ENCODE measurements at regions not wholly inside any gene's neighbourhood (a gene's known extent, or its start where the extent isn't known, plus 50 kb on each side); places are given as distances from the start of the nearest gene placed in this dataset.

DNA sequence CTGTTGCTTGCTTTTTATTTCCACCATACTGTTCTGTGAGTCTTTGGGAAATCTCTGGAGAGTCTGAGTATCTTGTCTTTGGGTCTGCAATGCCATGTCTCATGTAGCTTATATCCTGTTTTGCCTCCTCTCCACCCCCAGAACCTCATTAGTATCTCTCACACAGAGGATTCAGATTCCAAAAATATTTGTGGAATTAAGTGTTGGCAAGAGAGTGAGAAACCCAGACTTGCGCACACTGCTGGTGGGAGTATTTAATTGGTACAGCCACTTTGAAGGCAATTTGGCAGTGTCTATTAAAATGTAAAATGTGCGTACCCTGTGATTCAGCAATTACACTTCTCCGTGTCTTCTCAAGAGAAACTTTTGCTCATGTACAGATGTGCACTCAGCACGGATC is 68.6 kb downstream of the ZNF621 start:
- no peak for DNase-seq (ENCODE audit: low spot score)

DNA sequence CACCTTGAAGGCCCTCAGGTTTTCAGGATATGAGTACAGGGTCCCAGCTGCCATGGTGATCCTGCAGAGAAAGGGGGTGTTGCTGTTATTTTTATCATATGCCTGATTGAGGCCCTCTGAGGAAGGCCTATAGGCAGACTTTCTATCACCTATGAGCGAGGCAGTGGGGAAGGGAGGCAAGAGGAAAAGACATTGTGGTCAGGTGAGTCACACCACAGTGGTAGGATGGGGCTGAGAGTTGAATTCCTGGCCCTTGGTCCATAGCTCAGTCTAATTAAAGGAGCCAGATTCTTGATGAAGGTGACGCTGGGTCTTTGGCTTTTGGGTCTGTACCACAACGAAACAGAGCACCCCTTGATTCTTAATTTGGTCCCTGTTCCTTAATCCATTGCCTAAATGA is 72.7 kb downstream of the ZNF621 start:
- peak; percentile 8 for DNase-seq (ENCODE audit: low spot score)

DNA sequence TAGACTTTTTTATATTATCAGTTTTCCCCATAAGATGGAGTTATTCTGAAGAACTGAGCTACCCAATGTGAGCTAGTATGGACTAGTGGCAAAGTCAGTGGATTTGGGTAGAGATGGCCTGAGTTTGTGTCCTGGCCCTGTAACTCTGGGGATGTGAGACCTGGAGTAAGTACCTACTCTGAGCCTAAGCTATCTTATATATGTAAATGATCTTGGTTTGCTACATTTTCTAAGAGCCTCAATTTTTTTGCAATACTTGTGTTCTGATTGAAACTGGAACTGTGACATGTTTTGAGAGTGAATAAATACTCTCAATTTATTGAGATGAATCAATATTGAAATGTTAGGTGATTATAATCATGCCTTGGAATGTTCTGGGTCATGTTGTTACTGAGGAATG is 73.6 kb downstream of the ZNF621 start:
- DNase-seq (ENCODE audit: low spot score) = peak; percentile 1

DNA sequence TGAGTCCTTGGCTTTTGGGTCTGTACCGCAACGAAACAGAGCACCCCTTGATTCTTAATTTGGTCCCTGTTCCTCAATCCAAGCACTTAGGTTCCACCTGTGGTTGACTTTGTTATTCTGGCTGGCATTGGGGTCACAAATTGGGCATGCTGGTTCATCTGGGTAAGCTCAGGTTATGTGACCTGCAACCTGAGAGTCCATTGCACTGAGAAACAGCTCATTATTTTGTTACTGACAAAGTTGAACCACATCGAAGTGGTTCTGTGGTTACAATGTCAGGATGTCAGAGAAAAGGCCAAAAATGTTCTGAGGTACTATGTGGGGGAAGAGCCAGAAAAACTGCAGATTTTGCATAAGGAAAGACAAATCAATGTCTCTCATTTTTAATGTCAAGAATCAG is 74.2 kb downstream of the ZNF621 start:
- DNase-seq (ENCODE audit: low spot score) = peak; percentile 4

DNA sequence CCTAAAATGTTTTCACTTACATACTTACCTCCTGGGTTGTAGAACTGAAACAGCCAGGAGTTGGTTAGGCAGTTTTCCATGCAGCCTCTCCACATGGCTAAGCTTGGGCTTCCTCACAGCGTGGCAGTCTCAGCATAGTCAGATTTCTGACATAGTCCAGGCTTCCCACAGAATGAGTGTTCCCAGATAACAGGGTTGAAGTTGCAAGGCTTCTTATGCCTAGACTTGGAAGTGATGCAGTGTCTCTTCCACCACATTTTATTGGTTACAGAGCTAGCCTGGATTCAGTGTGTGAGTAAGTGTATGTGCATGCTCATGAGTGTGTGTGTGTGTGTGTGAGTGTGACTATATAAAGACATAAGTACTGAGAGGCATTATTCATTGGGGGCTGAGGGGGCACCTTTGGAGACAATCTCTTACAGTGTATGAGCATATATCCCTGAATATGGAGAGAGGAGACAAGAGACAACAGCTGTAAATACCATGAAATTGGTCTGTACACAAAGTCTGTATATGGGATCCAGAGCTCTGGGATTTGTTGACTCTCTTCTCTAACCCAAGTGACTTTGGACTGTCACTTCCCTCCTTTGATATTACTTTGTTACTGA is 78.1 kb downstream of the ZNF621 start:
- DNase-seq (ENCODE audit: low spot score) = no peak

DNA sequence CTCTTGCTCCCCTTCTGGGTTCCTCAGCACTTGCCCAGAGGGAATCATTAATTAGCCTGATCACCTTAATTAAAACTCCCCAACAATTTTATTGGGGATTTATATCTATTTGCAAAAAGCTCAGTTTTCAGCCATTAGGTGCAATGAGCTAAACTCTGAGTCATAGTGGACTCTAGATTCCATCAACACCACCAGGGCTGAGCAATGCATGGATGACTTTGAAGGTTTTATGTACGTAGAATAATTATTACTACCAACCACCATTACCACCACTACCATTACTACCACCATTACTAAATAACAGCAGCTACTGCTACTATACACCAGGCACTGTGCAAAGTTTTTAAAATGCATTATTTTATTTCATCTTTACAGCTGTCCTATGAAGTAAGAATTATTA is 81.2 kb downstream of the ZNF621 start:
- no peak for DNase-seq (ENCODE audit: low spot score)

DNA sequence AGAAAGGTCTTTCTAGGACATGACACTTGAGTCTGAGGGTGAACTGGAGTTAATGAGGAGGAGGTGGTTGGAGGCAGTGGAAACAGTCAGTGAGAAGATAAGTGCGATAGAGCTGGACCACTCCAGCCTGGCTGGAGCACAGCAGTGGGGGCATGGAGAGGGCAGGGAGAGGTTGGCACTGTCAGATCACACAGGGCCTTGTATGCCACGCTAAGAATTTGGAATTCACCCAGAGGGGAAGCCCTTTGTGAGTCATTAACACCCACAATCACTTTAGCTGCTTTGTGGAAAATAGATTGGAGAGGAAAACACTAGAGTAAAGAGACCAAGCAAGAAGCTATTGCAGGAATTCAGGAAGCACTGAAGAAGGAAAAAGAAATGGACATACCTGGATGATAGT is 83.3 kb downstream of the ZNF621 start:
- DNase-seq (ENCODE audit: low spot score) = no peak

DNA sequence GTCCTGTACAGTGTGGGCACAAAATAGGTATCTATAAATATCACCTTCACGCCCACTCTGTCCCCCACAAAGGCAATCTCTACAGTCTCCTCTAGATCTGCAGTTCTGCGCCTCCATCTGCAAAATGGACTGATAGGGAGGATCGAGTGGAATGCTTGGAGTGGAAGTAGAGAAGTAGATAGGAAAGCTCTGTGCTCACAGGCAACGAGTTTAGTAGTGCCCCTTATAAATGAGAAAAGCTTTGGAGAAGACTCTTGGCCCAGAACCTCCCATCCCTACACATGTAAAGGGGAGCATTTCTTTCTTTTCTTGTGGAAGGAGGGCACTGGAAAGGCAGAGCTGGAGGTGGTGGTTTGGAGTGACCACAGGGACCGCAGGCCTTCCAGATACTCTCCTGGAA is 88.5 kb downstream of the ZNF621 start:
- no peak for DNase-seq (ENCODE audit: low spot score)

DNA sequence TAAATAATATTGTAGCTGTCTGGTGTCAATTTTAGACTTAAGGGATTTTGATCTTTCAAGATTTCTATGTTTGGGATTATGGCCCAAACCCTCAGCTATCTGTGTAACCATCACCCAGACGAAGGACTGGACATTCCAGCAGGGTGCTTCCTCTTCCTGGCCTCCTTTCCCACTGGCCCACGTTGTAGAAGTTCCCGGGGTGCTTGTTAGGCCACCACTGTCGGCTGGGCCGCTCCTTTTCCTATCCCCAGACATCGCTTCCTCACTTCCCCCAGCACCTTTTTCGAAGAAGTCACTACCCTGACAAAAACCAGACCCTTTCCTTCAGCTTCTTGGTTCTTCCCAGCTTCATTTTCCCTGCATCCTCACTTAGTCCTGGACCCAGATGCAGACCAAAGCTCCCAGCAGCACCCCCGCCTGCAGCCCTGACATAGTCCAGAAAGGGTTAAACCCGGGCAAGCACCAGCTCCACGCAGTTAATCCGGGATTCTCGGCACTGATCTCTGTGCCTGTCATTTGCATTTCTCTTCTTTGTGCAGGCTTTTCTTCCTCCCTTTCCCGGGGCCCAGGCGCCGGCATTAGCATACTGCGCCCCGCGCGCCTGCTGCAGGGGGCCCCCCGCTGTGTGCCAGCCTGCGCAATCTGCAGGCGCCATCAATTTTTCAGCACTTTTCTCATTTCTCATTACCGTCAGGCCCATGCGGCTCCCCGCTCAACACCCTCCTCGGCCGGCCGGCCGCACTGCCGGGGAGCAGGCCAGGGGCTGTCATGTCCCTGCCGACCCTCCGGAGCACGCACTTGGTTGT is 90.6 kb downstream of the ZNF621 start:
- peak; percentile 84 for DNase-seq (ENCODE audit: low spot score)

DNA sequence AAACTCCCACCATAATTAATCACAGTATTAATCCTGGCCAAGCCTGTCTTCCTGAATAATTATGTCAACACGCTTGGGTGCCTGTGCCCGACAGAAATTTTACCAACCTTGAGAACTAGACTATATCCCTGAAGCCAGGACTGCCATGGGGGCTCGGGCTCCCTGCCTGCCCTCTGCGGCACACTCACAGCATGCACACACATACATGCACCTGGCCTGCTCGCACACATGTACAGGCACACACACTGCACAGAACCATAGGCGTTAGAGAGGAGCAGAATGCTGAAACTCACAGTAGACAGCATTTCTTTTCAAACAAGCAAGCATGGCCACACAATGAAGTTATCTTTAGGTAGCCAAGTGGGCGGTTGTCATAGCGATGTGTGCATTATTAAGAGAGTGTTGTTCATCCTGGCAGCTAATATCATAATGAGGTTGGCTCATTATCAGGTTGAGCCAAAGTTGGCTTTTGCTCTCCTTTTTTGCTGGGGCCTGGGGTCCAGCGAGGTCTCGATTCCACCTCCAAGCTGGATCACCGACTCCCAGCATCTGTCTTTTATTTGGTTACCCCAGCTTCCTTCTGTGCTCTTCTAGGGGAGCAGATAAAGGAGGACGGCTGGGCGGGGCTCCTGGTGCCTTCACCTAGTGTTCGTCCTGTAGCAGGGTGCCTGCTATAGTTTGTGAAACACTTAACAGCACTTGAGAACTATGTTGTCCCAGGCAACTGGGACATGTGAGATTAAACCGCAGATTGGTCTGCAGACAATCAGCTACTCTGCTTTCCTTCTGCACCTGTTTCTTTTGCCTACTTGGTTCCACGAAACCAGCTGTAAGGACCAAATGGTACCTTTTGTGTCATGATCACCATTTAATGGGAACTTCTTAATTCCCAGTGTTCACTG is 91.4 kb downstream of the ZNF621 start:
- no peak for DNase-seq (ENCODE audit: low spot score)

DNA sequence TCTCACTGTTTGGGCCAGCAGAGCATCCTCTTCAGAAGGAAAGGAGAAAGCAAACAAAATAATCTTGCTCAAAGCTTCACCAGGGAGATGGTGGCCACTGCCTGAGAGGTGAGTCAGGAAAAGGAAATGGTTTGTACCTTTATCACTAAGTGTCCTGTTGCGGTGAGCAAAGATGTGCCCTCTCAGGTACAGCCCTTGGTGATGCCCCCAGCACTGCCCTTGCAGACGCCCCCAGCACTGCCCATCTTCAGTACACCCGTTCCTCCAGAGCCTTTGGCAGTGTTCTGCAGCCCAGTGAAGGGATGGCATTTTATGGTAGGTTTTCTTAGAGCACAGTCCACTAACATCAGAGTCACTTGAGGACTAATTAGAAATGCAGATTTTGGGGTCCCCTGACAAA is 92.3 kb downstream of the ZNF621 start:
- DNase-seq (ENCODE audit: low spot score) = no peak

DNA sequence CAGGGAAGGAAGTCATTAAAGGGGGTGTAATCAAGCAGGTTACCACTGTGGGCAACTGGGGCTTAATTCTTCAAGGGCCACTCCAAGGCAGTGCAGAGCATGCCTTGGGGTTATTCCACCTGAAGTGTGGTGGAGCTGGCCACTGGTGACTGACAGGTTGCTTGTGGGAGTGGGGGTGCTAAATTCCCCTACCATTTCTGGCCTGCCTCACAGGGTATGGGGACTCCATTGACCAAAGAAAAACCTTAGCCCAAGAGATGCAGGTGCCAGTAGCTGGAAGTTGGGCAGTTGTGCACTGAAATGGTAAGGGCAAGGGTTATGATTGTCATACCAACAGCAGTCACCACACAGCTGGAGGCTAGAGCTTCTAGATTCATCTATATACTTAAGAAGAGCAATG is 93.4 kb downstream of the ZNF621 start:
- no peak for DNase-seq (ENCODE audit: low spot score)

DNA sequence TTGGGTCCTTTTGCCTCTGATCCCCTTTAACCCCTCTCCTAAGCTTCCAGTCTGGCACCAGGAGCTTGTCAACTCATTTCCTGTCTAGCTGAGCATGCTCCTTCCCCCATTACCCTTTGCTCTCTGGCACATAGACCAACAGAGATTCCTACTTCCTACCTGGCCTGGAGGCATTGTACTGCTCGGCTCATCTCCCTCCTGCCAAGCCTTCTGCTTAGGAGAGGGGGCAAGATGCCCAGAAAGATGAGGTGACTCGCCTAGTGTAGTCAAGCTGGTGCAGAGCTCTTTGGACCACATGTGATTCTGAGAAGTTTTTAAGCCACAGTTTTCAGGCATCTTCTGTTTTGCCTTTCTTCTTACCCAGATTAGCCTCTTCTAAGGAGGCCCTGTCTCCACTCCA is 95.4 kb downstream of the ZNF621 start:
- DNase-seq (ENCODE audit: low spot score) = peak; percentile 16

DNA sequence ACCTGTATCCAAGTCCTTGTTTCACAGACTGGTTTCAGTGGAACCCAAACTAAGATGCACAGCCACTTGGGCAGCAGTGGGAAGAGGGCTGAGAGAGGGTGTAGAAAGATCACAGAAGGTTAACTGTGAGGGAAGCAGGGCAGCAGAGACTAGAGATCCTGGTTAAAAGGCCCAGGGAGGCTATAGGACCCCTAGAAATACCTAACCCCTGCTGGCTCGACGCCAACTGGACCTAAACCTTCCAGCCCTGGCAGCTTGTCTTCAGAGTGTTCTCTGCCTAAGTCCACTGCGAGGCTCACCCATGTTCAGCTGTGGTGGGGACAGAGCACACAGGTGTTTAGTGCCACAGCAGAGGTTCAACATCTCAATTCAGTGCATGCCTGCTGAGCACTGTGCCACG is 96.5 kb downstream of the ZNF621 start:
- no peak for DNase-seq (ENCODE audit: low spot score)

DNA sequence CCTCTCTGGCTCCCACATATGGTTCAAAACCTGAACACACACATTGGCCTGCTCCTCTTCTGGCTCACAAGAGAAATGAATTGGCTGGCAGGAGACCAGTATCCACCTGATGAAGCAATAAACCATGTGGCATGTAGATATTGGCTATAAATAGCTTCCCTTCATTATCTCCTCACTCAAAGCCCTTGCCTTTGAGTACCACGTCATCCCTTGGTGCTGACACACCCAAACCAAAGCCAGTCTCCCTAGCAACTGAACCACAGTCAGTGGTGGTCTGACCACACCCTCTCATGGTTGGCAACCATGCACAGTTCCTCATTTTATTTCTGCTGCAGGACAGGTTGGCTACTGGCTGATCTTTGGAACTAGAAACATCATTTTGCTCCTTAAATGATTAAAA is 98.8 kb downstream of the ZNF621 start:
- peak; percentile 1 for DNase-seq (ENCODE audit: low spot score)

DNA sequence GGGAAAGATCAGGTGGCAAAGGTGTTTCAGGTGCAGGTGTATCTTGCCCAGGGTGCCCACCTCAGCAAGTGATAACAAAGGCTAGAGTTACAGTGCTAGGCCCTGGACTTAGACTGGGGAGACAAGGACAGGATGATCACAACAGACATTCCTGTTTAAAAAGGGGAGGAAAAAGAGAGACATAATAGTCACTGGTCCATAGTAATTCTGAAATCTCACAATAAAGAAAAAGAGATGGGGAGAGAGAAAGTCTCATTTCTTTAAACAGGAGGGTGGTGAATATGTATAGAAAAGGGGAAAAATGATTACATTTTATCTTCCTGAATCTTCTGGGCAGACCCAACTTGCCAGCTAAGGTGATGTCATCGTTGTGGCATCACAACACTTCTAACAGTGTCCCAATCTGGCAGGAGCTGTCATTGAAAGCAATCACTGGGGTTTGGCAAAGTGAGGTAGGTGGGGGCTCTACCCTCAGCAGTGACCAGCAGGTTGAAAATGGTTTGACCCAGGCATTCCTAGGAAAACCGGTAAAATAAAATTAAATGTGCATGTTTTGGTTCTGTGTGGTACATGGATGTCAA is 99.5 kb downstream of the ZNF621 start:
- peak; percentile 1 for DNase-seq (ENCODE audit: low spot score)

DNA sequence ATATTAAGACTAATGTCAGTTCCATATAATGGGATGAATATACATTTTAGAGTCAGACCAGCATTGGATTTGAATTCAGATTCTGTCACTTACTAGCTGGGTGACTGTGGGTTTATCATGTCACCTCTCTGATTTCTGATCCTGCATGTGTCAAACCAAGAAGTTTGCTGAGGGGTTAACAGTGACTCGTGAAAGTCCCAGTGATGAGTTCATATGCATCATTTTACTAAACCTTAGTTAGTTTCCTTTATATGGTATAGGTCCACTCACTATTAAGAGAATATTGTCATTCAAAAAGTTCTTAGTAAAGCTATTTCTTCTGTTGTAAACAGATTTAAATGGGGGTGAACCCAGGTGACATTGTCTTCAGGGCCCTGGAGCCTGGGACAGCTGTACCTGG is 102.3 kb downstream of the ZNF621 start:
- DNase-seq (ENCODE audit: low spot score) = no peak

DNA sequence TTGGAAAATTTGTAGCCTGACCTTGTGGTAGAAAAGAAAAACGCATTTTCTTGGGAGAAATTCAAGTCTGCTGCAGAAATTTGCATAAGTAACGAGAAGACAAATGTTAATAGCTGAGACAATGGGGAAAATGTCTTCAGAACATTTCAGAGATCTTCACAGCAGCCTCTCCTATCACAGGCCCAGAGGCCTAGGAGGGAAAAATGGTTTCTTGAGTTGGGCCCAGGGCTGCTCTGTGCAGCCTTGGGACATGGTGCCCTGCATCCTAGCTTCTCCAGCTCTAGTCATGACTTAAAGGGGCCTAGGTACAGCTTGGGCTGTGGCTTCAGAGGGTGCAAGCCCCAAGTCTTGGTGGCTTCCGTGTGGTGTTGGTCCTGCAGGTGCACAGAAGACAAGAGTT is 104.2 kb downstream of the ZNF621 start:
- peak; percentile 1 for DNase-seq (ENCODE audit: low spot score)

DNA sequence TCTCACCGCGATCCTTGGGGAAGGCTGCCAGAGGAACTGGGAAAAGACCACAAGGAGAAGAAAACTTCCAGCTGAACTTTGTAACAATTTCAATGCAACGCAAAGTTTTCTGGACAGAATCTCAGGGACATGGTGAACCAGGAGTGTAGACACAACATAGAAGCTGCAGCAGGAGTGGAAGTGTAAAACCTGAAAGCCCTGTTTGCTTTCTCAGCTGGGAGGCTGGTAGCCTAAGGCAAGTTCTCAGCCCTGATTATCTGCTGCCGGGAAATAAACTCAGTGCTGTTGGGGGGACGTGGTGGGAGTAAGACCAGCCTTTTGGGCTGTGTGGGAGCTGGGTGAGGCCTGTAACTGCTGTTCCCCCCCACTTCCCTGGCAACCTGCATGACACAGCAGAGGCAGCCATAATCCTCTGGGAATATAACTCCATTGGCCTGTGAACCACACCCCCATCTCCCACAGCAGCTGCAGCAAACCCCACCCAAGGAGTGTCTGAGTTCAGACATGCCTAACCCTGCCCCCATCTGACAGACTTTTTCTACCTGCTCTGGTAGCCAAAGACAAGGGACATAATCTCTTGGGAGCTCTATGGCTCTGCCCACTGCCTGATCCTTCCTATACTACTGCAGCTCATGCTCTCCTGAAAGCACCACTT is 106.7 kb downstream of the ZNF621 start:
- peak; percentile 46 for DNase-seq (ENCODE audit: low spot score)

DNA sequence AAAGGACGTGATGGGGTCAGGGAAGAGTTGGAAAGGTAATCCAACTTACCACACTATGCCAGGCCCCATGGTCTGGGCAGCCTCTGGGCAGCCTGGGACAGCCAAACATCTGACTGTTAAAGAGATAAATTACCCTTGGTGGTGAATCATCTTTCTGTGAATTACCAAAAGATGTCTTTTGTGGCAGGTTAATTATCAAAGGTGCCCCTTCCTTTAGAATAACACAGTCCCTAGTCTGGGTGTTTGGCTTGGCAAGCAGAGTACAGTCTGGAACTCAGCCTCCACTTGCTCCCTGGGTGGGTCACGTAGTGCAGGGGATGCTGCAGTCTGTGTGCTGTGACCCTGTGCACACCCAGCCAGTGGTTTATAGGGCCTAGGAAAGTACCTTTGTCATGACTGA is 113.1 kb downstream of the ZNF621 start:
- no peak for DNase-seq (ENCODE audit: low spot score)

DNA sequence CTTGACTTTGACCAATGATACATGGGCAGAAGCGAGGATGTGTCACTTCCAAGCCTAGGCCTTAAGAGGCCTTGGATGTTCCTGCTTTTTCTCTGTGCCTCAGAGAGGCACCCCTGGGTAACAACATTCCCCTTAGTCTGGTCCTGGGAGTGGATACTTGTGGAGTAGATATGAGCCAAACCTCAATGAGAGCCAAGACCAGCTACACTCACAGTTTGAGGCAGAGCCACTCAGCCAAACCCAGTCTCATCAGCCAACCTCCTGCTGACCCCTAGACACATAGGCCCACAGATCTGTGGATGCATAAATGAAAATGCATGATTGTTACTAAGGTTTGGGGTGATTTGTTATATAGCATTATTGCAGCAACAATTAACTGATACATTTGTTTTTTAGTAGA is 114.2 kb downstream of the ZNF621 start:
- DNase-seq (ENCODE audit: low spot score) = no peak

DNA sequence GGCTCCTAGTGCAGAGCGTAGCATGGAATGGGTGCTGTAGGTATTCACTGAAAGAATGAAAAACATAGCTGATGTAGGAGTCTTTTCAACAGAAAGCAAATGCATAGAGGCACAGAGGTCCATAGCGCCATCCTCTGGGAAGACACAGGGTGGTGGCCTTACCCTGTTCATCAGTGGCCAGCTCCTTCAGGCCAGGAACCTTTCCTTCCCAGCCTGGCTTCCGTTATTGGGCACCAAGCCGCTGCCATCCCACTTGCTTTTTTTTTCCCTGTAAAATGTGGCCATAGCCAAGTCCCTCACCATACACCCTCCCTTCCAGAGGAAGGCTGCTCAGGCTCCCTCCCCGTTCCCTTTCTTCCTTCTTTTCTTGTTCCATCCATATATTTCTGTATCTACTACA is 118.1 kb downstream of the ZNF621 start:
- no peak for DNase-seq (ENCODE audit: low spot score)
